Femur (tissue), 1 donor: ENCODE measurements at regions not wholly inside any gene's neighbourhood (a gene's known extent, or its start where the extent isn't known, plus 50 kb on each side); places are given as distances from the start of the nearest gene placed in this dataset.
"Not testable (repeated sequence)": the region's sequence is repeated elsewhere in the genome, so short reads cannot be mapped to it uniquely, and the experiment has no call there.

ENCODE experiments used
- DNase-seq: peaks from one replicate; pipeline ENCODE4 v3.0.0-alpha.2; 2017

DNA sequence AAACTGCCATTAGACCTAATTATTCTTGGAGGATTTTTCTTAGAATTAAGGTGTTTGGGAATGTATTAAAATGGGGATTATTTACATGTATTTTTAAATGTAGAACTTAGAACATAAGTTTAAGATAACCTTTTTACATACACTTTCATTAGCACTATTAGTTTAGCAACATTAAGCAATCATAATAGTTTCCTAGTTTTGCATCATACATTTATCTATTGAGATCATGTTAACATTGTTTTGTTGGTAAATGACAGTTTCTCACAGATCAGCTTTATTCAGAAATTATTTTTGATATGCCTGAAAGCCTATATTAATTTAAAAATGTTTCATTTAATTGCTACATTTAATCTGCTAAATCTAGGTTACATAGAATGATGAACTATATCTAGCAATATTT lies 189.7 kb upstream of the PPP1R3A start:
- no peak for DNase-seq

DNA sequence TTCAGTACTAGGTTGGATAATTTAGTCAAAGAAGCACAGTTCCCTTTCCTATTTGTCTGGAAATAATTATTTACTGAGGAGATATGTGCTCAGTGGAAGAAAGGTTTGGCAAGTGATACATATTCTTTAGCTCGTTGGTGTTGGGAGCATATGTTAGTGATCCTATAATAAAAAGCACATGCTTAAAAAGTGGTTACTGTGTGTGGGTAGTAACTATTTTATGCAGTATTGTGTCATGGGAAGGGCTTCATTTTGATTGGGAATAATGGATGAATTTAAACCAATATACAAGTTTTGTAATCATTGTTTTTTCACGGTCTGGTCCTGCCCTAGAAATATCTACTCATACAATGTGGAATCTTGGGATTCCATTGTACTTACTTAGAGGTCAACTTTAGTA lies 188.7 kb upstream of the PPP1R3A start:
- no peak for DNase-seq

GRCh38 chr7:114104035-114104434 lies 185.2 kb upstream of the PPP1R3A start:
- DNase-seq = no peak

GRCh38 chr7:114102996-114103395 lies 184.2 kb upstream of the PPP1R3A start:
- DNase-seq = no peak

GRCh38 chr7:114102131-114102530 lies 183.3 kb upstream of the PPP1R3A start:
- no peak for DNase-seq

DNA sequence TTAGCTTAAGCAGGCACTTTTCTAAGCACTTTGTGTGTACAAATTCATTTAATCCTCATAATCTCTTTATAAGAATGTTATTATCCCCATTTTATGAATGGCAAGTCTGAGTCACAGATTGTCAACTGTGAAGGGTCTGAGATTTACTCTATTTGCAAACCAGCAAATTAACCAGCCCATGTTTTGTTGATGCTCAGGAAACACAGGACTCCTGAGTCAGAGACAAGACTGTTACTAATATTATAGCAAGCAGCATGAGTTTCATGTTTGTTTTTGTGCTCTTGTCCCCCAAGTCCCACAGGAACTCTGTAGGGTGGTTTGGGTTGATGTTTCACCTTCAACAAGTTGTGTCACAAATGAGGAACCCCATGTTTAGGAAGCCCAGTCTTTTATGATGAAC lies 182.0 kb upstream of the PPP1R3A start:
- DNase-seq = no peak

- DNase-seq = no peak
These were observed 180.5 kb upstream of the PPP1R3A start for GRCh38 chr7:114099337-114099736.

GRCh38 chr7:114095885-114096284 lies 177.1 kb upstream of the PPP1R3A start:
- DNase-seq = no peak

- DNase-seq = no peak
These were observed 169.7 kb upstream of the PPP1R3A start for GRCh38 chr7:114088470-114088940.

- peak; percentile 30 for DNase-seq
These were observed 169.1 kb upstream of the PPP1R3A start for GRCh38 chr7:114087653-114088469.

DNA sequence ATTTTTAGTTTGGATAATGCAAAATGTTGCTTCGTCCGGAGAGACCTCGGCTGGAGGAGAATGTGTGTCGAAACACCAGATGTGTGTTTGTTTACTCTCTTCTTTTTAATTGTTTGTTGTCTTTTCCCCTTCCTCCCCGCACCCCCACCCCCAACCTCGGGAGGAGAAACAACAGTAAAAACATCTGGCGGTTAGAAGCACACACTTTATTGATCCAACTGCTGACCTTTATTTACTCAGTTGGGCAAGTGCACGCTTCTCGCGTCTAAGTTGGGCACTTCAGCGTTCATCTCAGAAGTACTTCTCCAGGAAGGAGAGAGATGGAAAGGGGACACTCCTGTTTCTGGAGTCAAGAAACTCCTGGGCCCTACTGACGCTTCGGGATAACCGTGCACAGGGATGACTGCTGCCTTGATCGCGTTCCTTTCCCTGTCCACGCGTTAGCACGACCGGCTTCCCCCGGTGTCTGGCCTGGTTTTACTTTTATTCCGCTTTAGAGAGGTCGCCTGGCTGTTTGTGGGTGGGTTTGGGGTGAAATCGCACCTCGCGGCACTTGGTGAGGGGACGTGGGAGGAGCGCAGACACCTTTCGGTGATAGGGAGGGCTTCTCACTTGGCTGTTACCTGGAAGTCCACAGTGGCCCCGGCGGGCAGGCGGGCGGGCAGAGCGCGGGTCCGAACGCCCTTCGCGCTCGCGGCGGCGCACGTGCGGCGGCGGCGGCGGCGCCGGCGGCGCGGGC lies 168.3 kb upstream of the PPP1R3A start:
- peak; percentile 54 for DNase-seq

DNA sequence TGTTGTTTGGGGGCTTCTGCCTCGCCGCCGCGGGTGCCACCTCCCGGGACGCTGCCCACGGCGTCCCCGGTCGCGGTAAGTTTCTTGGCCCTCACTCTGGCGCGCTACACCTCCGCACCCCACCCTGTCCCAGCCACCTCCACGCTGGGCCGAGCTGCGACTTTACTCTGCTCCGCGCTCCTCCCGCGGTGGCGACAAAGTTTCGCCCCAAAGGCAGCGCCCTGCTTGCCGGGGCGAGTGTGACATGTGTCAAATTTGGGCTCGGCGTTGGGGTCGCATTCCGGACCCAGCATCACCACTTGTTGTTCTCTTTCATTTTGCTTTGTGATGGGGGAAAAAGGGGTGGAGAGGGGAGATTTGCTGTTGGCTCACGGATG lies 167.7 kb upstream of the PPP1R3A start:
- DNase-seq = peak; percentile 44

- peak; percentile 95 for DNase-seq
These were observed 167.0 kb upstream of the PPP1R3A start for GRCh38 chr7:114085592-114086501.

DNA sequence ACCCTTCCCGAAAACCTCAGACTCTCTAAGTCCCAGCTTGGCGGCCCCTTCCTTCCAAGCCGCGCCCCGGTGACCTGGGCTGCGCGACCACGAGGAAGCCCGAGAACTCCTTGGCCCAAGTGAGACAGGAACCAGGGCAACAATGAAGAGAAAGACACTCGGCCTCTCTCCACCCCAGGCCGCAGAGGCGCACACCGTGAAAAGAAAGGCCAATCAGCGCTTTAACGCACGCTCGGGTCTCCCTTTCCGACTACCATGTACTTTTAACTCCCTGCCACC lies 166.4 kb upstream of the PPP1R3A start:
- no peak for DNase-seq

DNA sequence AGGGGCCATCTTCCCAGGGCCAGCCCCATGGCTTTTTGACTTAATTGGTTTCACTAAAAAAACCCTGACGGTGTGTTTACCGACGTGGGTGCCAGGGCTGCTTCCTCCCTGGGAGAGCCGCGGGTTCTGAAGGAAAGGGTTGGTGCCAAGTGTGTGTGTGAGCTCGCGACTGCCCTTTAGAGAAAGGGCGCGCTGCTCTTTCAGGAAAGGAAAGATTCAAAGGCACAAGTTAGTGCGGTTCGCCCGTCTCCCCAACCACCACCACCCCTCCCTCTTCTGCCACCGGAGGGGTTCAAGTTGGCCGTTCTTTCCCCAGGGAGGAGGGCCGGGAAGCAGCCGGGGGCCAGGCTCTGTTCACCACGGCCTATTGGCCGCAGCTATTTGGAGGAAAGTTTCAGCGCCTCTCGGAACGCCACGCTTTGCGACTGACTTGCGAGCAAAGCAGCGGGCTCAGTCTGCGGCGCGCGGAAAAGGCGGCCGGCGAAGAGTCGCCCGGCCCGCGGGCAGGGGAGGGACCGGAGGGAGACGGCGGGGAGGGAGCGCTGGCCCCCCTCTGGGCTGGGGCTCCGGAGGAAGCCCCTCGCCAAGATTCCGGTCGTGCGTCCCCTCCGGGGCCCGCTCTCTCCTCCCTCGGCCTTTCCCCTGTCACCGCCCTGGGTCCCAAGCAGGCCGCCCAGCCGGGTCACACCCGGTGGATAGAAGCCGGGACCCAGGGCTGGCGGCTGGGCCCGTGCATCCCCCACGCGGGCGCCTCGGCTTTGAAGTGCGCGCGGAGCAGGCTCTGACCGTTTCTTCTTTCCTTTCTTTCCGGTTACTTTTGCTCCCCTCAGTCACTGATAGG lies 165.9 kb upstream of the PPP1R3A start:
- DNase-seq = peak; percentile 80

DNA sequence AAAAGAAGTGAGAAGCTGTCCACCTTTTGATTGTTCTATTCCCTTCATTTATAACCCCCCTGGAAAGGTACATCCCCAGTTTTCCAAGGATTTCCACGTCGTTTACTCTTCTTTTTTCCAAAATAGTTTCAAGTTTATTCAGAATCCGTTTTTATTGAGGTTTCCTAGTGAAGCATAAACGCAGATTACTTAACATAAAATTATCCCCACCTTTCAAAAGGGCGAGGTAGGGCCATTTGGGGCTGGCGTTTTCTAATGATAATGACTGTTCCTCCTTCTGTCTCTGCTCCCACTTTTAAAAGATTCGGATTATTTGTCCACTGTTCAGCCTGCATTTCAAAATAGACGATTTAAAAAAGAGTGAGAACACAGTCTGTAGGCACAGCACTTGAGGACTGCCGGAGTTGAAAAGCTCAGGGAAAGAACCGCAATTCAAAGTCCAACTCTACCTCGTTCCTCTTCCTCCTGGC lies 165.2 kb upstream of the PPP1R3A start:
- no peak for DNase-seq

DNA sequence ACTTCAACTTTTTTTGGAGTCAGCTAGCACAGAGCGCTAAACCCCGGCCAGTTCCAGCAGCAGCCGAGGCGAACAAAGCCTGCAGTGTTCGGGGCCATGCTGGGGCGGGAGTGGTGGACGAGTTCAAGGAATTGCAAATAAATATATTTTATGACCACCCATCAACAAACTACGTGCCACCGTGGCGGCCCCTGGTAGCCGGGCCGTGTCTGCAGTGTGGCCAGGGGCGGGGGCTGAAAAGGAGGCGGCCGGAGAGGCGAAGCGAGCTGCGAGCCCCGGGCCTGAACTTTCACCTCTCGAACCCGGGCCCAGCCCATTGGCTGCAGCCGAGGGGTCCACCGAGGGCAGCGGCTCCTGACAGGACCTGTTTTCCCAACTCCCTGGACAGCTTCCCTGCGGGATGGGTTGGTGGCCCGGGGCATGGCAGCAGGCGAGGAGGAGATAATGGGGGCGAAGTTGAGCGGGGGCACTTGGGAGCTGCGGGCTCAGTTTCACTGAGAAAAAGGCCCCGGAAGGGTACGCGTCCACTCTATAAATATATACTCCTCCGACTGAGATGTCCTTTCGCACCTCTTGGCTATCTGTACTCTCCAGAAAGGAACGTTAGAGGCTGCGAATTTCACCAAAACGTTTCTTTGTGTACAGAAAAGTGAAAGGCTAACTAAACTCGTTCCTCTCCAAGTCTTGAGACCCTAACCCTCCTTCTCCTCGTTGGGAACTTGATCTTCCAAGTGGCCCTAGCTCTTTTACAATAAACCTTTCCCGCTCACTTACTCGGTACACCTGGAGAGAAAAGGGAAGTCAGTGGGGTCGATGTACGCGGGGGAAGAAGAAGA lies 164.6 kb upstream of the PPP1R3A start:
- peak; percentile 75 for DNase-seq

DNA sequence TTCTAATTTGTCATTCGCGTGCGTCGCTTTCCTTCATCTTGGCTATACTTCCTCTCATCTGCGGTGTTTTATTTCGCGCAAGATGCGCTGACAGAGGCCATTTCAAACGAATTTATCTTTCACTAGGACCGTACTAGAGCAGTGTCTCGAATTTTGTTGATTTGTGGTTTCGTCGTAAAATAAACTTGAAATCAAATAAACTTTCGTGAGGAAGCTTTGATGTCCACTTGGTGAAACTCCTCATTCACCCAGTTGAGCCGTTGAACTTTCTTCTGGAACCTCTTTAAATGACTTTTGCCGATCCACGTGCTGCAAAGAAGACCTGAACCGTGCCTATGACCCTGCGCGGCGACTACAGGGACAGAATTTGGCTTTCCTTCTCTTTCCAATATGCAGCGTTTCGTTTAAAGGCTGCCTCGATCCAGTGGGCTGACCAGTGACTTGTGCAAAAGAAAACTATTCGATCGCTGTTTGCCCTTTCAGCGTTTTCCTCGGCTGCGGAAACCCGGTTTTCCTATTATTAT lies 163.9 kb upstream of the PPP1R3A start:
- no peak for DNase-seq

DNA sequence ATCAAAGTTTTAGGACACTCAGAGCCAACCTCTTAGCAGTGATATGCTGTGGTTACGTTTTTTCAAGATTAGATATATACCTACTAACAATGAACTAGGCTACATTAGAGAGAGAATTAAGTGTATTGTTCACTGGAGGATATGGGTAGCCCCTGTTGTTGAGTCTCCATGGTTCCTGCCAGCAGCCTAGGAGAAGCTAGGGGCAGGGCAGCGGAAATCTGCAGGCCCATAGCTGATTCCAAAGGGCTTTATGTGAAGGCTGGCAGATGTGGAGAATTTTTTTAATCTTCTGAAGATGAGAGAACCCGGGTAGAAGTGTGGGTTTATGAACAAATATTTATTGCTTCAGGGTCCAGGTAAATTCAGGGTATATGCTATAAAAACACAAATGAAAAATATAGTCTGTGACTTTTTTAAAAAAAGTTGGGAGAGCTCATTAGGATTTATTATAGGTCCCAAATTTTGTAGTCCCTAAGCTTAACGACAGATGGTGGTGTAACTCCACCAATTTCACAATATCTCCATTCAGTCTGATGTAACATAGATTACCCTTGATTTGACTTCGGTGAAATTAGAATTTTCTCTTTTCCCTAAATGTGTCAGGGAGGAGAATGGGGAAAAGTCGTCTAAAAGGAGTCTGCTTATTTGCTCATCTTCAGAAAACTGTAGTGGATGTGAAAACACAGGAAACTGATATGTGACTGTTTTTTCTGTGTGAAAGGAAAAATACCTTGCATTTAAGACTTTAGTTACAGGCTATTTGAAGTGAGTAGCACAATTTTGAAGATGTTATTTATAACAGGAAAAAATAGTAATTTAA lies 163.0 kb upstream of the PPP1R3A start:
- peak; percentile 20 for DNase-seq

DNA sequence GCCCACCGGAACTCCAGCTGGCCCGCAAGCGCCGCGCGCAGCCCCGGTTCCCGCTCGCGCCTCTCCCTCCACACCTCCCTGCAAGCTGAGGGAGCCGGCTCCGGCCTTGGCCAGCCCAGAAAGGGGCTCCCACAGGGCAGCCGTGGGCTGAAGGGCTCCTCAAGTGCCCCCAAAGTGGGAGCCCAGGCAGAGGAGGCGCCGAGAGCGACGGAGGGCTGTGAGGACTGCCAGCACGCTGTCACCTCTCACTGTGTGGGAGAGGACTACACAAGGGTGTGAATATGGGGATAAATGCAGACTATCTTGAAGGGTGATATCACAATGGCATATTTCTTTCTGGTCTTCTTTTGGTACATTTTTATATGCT lies 158.3 kb upstream of the PPP1R3A start:
- not testable (repeated sequence) for DNase-seq
